ENCODE measurements at regions not wholly inside any gene's neighbourhood (a gene's known extent, or its start where the extent isn't known, plus 50 kb on each side); places are given as distances from the start of the nearest gene placed in this dataset.

- TF ChIP-seq POLR2A (IDR thresholded peaks at IDR 0.05) (no peak), CTCF (IDR thresholded peaks at IDR 0.05) (no peak)
- intact Hi-C loops (cut with DNase I) = loop anchor here in 1 of 10 donors (10.0 kb wide), 1 partner anchor 60 kb away; no protein-coding TSS in a partner anchor
- 90 to 97% (median 95%) methylated on average over 1 of the region's 1 CpG for WGBS, 4 donors
Measured at GRCh38 chr21:20774737-20775136, 223.5 kb upstream of the NCAM2 start.

GRCh38 chr21:20779321-20779720 is 218.9 kb upstream of the NCAM2 start:
- intact Hi-C loops (cut with DNase I) = loop anchor here in 1 of 10 donors (10.0 kb wide), 1 partner anchor 65 kb away; no protein-coding TSS in a partner anchor
- 53 to 69% (median 56%) methylated on average over 2 of the region's 2 CpGs for WGBS, 4 donors
- Histone ChIP-seq H3K9me3 (peaks cover 0 to 13% (median 0%) of the 10 kb centered on the region in 12 donors), H3K36me3 (no peaks in the 10 kb centered on the region), H3K4me1 (no peaks in the 10 kb centered on the region), H3K4me3 (no peak overlapping the region), H3K27ac (no peak overlapping the region), H3K27me3 (no peaks in the 10 kb centered on the region)
- DNase-seq (no peak), ATAC-seq (no peak)
- TF ChIP-seq POLR2A (IDR thresholded peaks at IDR 0.05) = no peak
- no peak for TF ChIP-seq CTCF (IDR thresholded peaks at IDR 0.05)

More at GRCh38 chr21:20774737-20775136, 223.5 kb upstream of the NCAM2 start:
- DNase-seq (no peak), ATAC-seq (no peak)
- H3K9me3 ChIP-seq = peaks cover 0 to 16% (median 0%) of the 10 kb centered on the region in 12 donors
- H3K4me3 ChIP-seq = no peak overlapping the region
- H3K27ac ChIP-seq = no peak overlapping the region
- H3K4me1 ChIP-seq = no peaks in the 10 kb centered on the region
- H3K27me3 ChIP-seq = no peaks in the 10 kb centered on the region
- no peaks in the 10 kb centered on the region for H3K36me3 ChIP-seq

GRCh38 chr21:20783611-20784010 is 214.6 kb upstream of the NCAM2 start:
- H3K27me3 ChIP-seq = no peaks in the 10 kb centered on the region
- WGBS, 4 donors = 69 to 82% (median 72%) methylated on average over 5 of the region's 5 CpGs
- TF ChIP-seq POLR2A (IDR thresholded peaks at IDR 0.05) = no peak
- TF ChIP-seq CTCF (IDR thresholded peaks at IDR 0.05) = no peak
- peaks cover 0 to 13% (median 0%) of the 10 kb centered on the region in 12 donors for H3K9me3 ChIP-seq
- no peak overlapping the region for H3K4me3 ChIP-seq
- ATAC-seq = no peak
- no peak for DNase-seq
- no peak overlapping the region for H3K27ac ChIP-seq
- no peaks in the 10 kb centered on the region for H3K4me1 ChIP-seq
- H3K36me3 ChIP-seq = no peaks in the 10 kb centered on the region
- intact Hi-C loops (cut with DNase I) = no loop called here

GRCh38 chr21:20789729-20790500 is 208.3 kb upstream of the NCAM2 start:
- 32 to 45% (median 39%) methylated on average over 2 of the region's 2 CpGs for WGBS, 4 donors
- Histone ChIP-seq H3K9me3 (peaks cover 0 to 6% (median 0%) of the 10 kb centered on the region in 12 donors), H3K4me3 (no peak overlapping the region), H3K36me3 (no peaks in the 10 kb centered on the region), H3K4me1 (no peaks in the 10 kb centered on the region), H3K27ac (no peak overlapping the region), H3K27me3 (no peaks in the 10 kb centered on the region)
- TF ChIP-seq POLR2A (IDR thresholded peaks at IDR 0.05) (no peak), CTCF (IDR thresholded peaks at IDR 0.05) (no peak)
- intact Hi-C loops (cut with DNase I) = no loop called here
- ATAC-seq (no peak), DNase-seq (no peak)

Measured in heart left ventricle (tissue), 16 donors.